H1 (cell line): ENCODE measurements at regions not wholly inside any gene's neighbourhood (a gene's known extent, or its start where the extent isn't known, plus 50 kb on each side); places are given as distances from the start of the nearest gene placed in this dataset.

Source experiments
- CTCF ChIA-PET: fragments of 300-600 bp; sonication (Branson Sonifier 250); formaldehyde crosslinking; loops from one replicate; lab custom pipeline; 2021; ENCODE audit not compliant: partially characterized antibody; lab: Charles Lee
- POLR2A ChIA-PET: fragments of 300-600 bp; sonication (Branson Sonifier 250); formaldehyde crosslinking; loops from one replicate; lab custom pipeline; 2021; ENCODE audit warnings: inconsistent platforms; ENCODE audit not compliant: partially characterized antibody; lab: Charles Lee
- DNase-seq, 2 experiments: peaks; one replicate each; pipeline versions ENCODE4 v3.0.0 to v3.0.0-alpha.2; 2010 to 2022; ENCODE audit warnings: low spot score in 2 of 2, low read depth in 1 of 2, mixed read lengths in 1 of 2
- FAIRE-seq: peaks from 2 replicates; lab custom pipeline; 2011; peaks lifted over from hg19 to GRCh38; lab: Jason Lieb, UNC
- H2AFZ ChIP-seq: 2 replicates; pipeline ENCODE4 v1.8.1; 2012; ENCODE audit warnings: low read length, inconsistent platforms
- H2AK5ac ChIP-seq: 2 replicates; pipeline ENCODE4 v1.6.1; 2013; ENCODE audit warnings: low read depth, low read length
- H2BK120ac ChIP-seq: replicated peaks from 2 replicates; pipeline ENCODE3; 2013; ENCODE audit warnings: low read depth, low read length, inconsistent platforms
- H2BK12ac ChIP-seq: 2 replicates; pipeline ENCODE4 v1.6.1; 2013; ENCODE audit warnings: low read depth, low read length
- H2BK15ac ChIP-seq: 2 replicates; pipeline ENCODE4 v1.6.1; 2013; ENCODE audit warnings: low read length
- H2BK20ac ChIP-seq: 2 replicates; pipeline ENCODE4 v1.6.1; 2013; ENCODE audit warnings: low read length
- H2BK5ac ChIP-seq: 2 replicates; pipeline ENCODE4 v1.6.1; 2013; ENCODE audit warnings: low read depth, low read length
- H3K14ac ChIP-seq: 2 replicates; pipeline ENCODE4 v1.6.1; 2013; ENCODE audit warnings: inconsistent platforms; ENCODE audit not compliant: insufficient read length
- H3K18ac ChIP-seq: 2 replicates; pipeline ENCODE4 v1.6.1; 2013; ENCODE audit warnings: low read length; ENCODE audit errors: extremely low read depth
- H3K23ac ChIP-seq: 2 replicates; pipeline ENCODE4 v1.6.1; 2013; ENCODE audit warnings: inconsistent platforms; ENCODE audit not compliant: insufficient read length
- H3K23me2 ChIP-seq: 2 replicates; pipeline ENCODE4 v1.6.1; 2013; ENCODE audit warnings: low read depth, low read length
- H3K27ac ChIP-seq: 2 replicates; pipeline ENCODE4 v1.6.1; 2011; ENCODE audit warnings: low read depth, low read length, inconsistent platforms
- H3K27me3 ChIP-seq, 4 experiments: replicated peaks in 1 of 4; 1 replicate in 1 of 4; 2 replicates in 3 of 4; pipeline versions ENCODE4 v1.6.1 to v1.8.1; 2011 to 2013; ENCODE audit warnings: low read length in 3 of 4, mild to moderate bottlenecking in 3 of 4, inconsistent platforms in 2 of 4, mixed read lengths in 2 of 4, moderate library complexity in 1 of 4; ENCODE audit not compliant: control insufficient read depth in 3 of 4, insufficient read depth in 3 of 4; ENCODE audit errors: extremely low read depth in 1 of 4
- H3K36me3 ChIP-seq, 4 experiments: 2 replicates each; pipeline versions ENCODE4 v1.6.1 to v1.8.1; 2011 to 2013; ENCODE audit warnings: mild to moderate bottlenecking in 4 of 4, low read length in 3 of 4, moderate library complexity in 2 of 4, control low read depth in 1 of 4, inconsistent platforms in 1 of 4; ENCODE audit not compliant: insufficient read depth in 4 of 4, control insufficient read depth in 2 of 4
- H3K4ac ChIP-seq: replicated peaks from 2 replicates; pipeline ENCODE3; 2013; ENCODE audit warnings: low read length, low read depth, mixed read lengths, inconsistent platforms; ENCODE audit not compliant: insufficient read length
- H3K4me1 ChIP-seq, 4 experiments: replicated peaks in 1 of 4; 1 replicate in 1 of 4; 2 replicates in 3 of 4; pipeline versions ENCODE4 v1.6.1 to v1.8.1; 2011 to 2013; ENCODE audit warnings: low read length in 3 of 4, inconsistent platforms in 2 of 4, mixed read lengths in 1 of 4; ENCODE audit not compliant: insufficient read depth in 4 of 4, control insufficient read depth in 3 of 4
- H3K4me2 ChIP-seq, 2 experiments: 2 replicates each; pipeline versions ENCODE4 v1.6.1 to v1.8.1; 2011 to 2013; ENCODE audit warnings: low read depth in 2 of 2, low read length in 2 of 2, control low read depth in 1 of 2, inconsistent platforms in 1 of 2, mild to moderate bottlenecking in 1 of 2; ENCODE audit not compliant: insufficient read depth in 1 of 2
- H3K4me3 ChIP-seq, 4 experiments: fragments of 200-600, 300-600 bp in 1 of 4; sonication (generic), shearing (Covaris generic), sonication (Bioruptor Twin) in 1 of 4; 2 replicates each; pipeline versions ENCODE4 v1.5.1 to v1.8.1; 2011 to 2016; ENCODE audit warnings: low read length in 4 of 4, low read depth in 3 of 4, control low read depth in 2 of 4, inconsistent platforms in 2 of 4, mild to moderate bottlenecking in 2 of 4, mixed read lengths in 1 of 4, moderate library complexity in 1 of 4; ENCODE audit not compliant: insufficient read depth in 2 of 4; ENCODE audit errors: extremely low read depth in 1 of 4
- H3K56ac ChIP-seq: replicated peaks from 2 replicates; pipeline ENCODE3; 2013; ENCODE audit warnings: low read depth, mild to moderate bottlenecking, mixed read lengths, low read length, inconsistent platforms; ENCODE audit not compliant: insufficient read length
- H3K79me1 ChIP-seq: 2 replicates; pipeline ENCODE4 v1.6.1; 2013; ENCODE audit warnings: low read depth, low read length, control low read depth
- H3K79me2 ChIP-seq, 2 experiments: 2 replicates each; pipeline versions ENCODE4 v1.6.1 to v1.8.1; 2012 to 2013; ENCODE audit warnings: low read length in 2 of 2, mild to moderate bottlenecking in 2 of 2, inconsistent platforms in 1 of 2; ENCODE audit not compliant: insufficient read depth in 2 of 2, control insufficient read depth in 1 of 2
- H3K9ac ChIP-seq, 4 experiments: replicated peaks in 1 of 4; 1 replicate in 1 of 4; 2 replicates in 3 of 4; pipeline versions ENCODE4 v1.6.1 to v1.8.1; 2011 to 2013; ENCODE audit warnings: low read depth in 3 of 4, low read length in 3 of 4, control low read depth in 2 of 4, mild to moderate bottlenecking in 2 of 4, moderate library complexity in 2 of 4, inconsistent platforms in 1 of 4; ENCODE audit errors: extremely low read depth in 1 of 4
- H3K9me3 ChIP-seq, 2 experiments: 2 replicates each; pipeline versions ENCODE4 v1.6.1 to v1.8.1; 2012 to 2013; ENCODE audit warnings: mild to moderate bottlenecking in 2 of 2, moderate library complexity in 2 of 2, control low read depth in 1 of 2, inconsistent platforms in 1 of 2, low read depth in 1 of 2, low read length in 1 of 2, mixed read lengths in 1 of 2; ENCODE audit not compliant: insufficient read depth in 2 of 2
- H4K20me1 ChIP-seq, 2 experiments: replicated peaks in 1 of 2; 2 replicates each; pipeline versions ENCODE3 to v1.8.1; 2011 to 2013; ENCODE audit warnings: inconsistent platforms in 2 of 2, low read length in 2 of 2, mild to moderate bottlenecking in 1 of 2; ENCODE audit not compliant: insufficient read depth in 2 of 2, control insufficient read depth in 1 of 2
- H4K5ac ChIP-seq: 2 replicates; pipeline ENCODE4 v1.6.1; 2013; ENCODE audit warnings: low read length, low read depth, mixed read lengths, inconsistent platforms; ENCODE audit not compliant: insufficient read length
- H4K8ac ChIP-seq: 2 replicates; pipeline ENCODE4 v1.8.0; 2013; ENCODE audit warnings: mild to moderate bottlenecking, moderate library complexity, low read length, inconsistent platforms; ENCODE audit not compliant: insufficient read depth; ENCODE audit errors: extremely low read depth
- H4K91ac ChIP-seq: replicated peaks from 2 replicates; pipeline ENCODE3; 2013; ENCODE audit warnings: low read length, mixed read lengths, inconsistent platforms; ENCODE audit not compliant: insufficient read length
- KDM1A ChIP-seq: fragments of 200-600, 300-600 bp; sonication (generic); IDR thresholded peaks from 2 replicates; pipeline ENCODE4 v1.7.1; 2016; ENCODE audit warnings: mild to moderate bottlenecking, low read length, borderline replicate concordance
- RFX5 ChIP-seq: IDR thresholded peaks from 2 replicates; pipeline ENCODE4 v1.6.1; 2011; ENCODE audit warnings: low read depth, low read length, improper control_type of control experiment, borderline replicate concordance
- SAP30 ChIP-seq: fragments of 300-600 bp; sonication (generic); IDR thresholded peaks from 2 replicates; pipeline ENCODE4 v1.7.1; 2012; ENCODE audit warnings: low read length, moderate library complexity, mild to moderate bottlenecking, inconsistent platforms; ENCODE audit not compliant: insufficient read depth, insufficient replicate concordance
- WGBS, 2 experiments: shearing (Covaris generic) in 1 of 2; methylation state at CpG; one replicate each; pipeline versions ENCODE4 v1.1.6 to v1.1.7; 2013 to 2015; ENCODE audit warnings: low lambda C conversion rate in 2 of 2, mixed read lengths in 2 of 2, inconsistent platforms in 1 of 2, low coverage in 1 of 2, missing lambda C conversion rate in 1 of 2; ENCODE audit not compliant: insufficient replicate concordance in 2 of 2, insufficient coverage in 1 of 2, insufficient read length in 1 of 2; ENCODE audit errors: extremely low coverage in 1 of 2, missing lambda C conversion rate in 1 of 2; 5-methylcytosine and 5-hydroxymethylcytosine counted together

- Histone ChIP-seq H3K23me2 (no peaks in the 10 kb centered on the region), H2AK5ac (no peak overlapping the region), H3K4ac (no peak overlapping the region), H3K4me1 (no peaks in the 10 kb centered on the region), H4K91ac (no peak overlapping the region), H2BK5ac (no peak overlapping the region), H3K79me2 (no peaks in the 10 kb centered on the region), H2BK12ac (no peak overlapping the region), H2AFZ (no peak overlapping the region), H3K27me3 (no peaks in the 10 kb centered on the region), H4K8ac (no peak overlapping the region), H2BK20ac (no peak overlapping the region), H3K4me2 (no peak overlapping the region), H3K23ac (no peak overlapping the region), H3K14ac (no peak overlapping the region), H3K9me3 (no peaks in the 10 kb centered on the region), H3K56ac (no peak overlapping the region), H3K79me1 (no peaks in the 10 kb centered on the region), H3K4me3 (no peak overlapping the region), H2BK120ac (no peak overlapping the region), H4K20me1 (no peaks in the 10 kb centered on the region), H3K27ac (no peak overlapping the region), H4K5ac (no peak overlapping the region), H3K18ac (no peak overlapping the region), H2BK15ac (no peak overlapping the region), H3K36me3 (no peaks in the 10 kb centered on the region), H3K9ac (no peak overlapping the region)
- FAIRE-seq (no peak), DNase-seq (no peak)
- POLR2A ChIA-PET: no interaction called here
- WGBS, 2 experiments: 95% methylated on average over 1 of the region's 1 CpG; no CpG with 5 or more reads in 1 of the 2 experiments
- CTCF ChIA-PET: interaction anchor here (0.8 to 1.7 kb wide), 2 partner anchors 20 to 21 kb away, joined by 5 to 9 read pairs; no protein-coding TSS in a partner anchor
- peak; percentile 66 for TF ChIP-seq RFX5
- TF ChIP-seq SAP30: no peak
- peak; percentile 35; the same call in 1 of the 2 replicates for TF ChIP-seq KDM1A
These were observed 95.5 kb upstream of the FAR2 start for GRCh38 chr12:29053567-29053966.
